ENCODE measurements at regions not wholly inside any gene's neighbourhood (a gene's known extent, or its start where the extent isn't known, plus 50 kb on each side); places are given as distances from the start of the nearest gene placed in this dataset.

DNA sequence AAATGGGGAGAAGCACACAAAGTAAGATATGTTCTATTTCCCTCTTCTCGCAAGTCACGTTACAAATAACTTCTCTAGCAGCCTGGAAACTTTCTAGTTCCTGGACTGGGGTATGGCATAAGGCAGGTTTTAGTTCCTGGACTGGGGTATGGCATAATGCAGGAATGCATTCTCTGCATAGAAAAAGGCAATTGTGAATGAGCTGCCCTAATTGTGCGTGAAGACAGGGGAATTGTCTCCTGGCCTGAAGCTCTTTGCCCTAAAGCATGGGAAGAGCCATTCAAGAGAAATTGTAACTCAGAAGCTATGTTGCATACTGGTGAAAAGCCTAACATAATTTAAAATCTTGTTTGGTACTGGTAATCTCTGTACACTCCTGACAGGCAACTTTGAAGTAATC lies 54.3 kb upstream of the CBLB start:
- no peak for DNase-seq

DNA sequence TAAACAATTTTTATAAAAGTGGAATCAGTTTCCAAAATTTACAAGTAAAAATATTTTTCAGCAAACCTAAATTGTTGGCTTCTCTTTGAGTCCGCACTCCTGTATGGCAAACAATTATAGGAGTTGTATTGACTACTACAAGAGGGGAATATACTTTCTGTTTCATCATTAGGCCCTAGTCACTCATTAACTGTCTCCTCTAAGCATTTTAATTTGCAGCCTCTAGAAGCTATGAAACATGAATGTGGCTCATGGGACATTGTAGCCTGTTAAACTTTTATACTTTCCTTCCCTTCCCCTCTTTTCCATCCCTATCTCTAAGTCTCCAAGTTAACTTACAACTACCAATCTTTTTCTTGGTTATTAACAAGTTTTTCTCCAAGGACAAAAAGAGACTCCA lies 58.9 kb upstream of the CBLB start:
- no peak for DNase-seq

DNA sequence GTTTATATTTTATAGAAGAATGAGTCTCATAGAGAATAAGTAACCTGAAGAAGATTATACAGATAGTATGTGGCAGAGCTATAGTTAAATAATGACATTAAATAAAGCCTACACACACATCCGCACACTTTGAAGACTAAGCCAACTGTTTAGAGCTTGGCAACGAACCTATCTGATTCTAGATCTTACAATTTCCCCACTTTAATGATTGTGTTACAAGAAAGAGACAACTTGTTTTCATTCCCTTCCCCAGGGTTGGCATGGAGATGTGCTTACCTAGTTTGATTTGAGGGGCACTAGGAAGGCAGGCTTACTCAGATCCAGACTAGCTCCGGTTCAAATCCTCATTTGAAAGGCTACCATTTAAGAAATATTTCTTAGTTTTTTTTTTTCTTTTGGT lies 61.9 kb upstream of the CBLB start:
- no peak for DNase-seq

DNA sequence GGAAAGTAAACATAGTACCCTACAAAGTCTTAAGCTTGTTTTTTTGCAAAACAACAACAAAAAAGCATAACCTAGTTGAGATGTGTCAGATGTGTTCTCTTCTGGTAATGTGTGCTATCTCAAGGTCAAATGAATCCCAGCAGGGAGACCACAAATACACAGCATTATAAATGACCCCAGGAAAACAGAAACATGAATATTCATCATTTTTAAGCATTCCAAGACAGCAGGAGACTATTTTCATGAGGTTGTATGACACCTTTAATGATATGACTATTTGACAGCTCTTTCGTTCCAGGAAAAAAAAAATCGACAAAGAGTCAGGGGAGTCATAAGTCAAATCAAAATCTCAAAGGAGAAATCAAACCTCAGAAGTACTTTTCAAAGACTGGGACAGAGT lies 62.7 kb upstream of the CBLB start:
- DNase-seq: no peak

DNA sequence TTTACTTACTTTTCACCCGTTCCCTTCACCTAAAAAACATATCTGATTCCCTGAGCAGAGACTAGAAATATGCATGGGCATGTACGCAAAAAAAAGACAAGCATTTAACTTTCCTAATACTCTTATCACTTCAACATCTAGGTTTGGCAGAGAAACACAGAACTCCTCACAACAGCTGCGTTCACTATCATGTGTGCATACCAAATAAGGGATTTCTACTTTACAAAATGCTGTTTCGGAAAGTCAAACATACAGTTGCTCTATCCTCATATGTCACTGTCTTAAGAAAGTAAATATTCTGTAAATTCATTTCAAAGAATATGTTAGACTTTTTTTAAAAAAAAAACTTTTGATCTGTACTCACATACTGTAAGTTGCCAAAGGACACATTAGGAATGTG lies 65.1 kb upstream of the CBLB start:
- no peak for DNase-seq

DNA sequence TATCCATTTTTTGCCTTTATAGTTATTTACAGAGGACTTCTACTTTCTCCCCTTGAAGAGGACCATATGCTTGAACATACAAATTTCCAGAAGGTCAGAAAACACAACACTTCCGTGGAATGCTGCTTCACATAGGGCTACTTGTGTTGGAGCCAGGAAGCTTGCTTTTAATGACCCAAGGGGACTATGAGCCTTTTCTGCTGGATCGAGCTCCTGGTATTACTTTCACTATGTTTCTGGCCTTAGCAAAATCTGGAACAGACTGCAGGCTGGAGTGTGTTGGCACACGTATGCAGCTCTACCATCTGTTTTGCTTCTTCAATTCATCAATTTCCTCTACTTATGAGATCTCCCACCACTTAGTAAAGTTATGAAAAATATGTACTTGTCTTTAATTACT lies 69.3 kb upstream of the CBLB start:
- DNase-seq: no peak

DNA sequence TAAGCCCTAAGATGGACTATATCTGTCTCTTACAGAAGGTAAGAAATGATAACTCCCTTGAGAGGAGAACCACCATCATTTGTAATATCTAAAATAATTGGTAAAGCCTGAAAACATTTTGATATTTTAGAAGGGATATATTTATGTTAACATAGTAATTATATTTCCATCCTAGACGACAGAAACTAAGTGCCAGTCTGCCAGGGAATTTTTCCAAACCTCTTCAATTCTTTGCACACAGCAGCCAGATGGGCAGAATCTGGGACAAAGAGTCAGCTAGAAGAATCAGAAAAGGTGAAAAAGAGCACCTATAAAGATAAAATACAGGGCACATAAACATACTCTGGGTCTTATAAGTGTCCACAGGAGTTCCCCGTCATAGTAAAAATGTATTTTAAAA lies 70.0 kb upstream of the CBLB start:
- DNase-seq: no peak

DNA sequence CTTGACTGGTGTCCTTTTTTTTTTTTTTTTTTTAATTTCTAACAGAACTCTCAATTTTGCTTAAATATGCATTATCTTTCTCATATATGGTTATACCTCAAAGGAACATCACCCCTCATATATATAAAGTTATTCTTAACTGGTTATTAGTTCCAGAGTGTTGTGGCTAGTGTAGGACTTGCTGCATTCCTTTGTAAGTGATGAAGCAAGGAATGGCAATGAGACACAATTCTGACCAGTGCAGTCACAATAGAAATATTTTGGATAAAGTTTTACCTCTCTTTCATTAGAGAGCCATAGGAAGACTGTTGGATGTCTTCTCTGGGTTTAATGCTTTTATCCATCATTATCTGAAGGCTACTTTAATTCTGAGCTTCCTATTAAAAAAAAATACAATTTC lies 75.5 kb upstream of the CBLB start:
- DNase-seq: no peak

DNA sequence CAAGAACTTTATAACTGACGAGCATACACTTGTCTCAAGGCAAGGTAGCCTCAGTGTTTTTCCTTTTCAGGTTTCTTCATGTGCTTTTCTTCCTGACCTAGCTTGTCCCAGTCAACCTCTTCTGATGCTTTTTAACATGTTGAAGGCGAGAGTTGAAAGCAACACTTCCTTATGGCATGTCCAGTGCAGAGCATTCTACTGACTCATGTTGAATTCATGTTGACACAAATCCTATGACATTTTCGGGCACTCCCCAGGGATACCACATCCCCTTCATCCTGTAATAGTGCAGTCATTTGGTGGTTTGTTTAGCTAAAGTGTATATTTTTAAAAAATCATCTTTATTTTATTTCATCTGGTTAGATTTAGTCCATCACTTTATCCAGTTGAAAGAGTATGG lies 75.9 kb upstream of the CBLB start:
- no peak for DNase-seq

DNA sequence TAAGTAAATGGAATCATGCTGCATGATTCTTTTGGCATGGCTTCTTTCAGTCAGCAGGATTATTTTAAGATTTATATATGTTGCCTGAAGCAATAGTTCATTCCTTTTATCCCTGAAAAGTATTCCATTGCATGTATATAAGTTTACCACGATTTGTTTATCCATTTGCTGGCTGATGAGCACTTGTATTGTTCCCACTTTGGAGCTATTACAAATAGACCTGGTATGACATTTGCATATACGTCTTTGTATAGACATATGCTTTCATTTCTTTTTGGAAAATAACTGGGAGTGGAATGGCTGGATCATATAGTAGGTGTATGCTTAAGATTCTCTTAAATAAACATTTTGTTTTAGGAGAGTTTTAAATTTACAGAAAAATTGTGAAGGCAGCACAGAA lies 79.3 kb upstream of the CBLB start:
- DNase-seq: no peak

DNA sequence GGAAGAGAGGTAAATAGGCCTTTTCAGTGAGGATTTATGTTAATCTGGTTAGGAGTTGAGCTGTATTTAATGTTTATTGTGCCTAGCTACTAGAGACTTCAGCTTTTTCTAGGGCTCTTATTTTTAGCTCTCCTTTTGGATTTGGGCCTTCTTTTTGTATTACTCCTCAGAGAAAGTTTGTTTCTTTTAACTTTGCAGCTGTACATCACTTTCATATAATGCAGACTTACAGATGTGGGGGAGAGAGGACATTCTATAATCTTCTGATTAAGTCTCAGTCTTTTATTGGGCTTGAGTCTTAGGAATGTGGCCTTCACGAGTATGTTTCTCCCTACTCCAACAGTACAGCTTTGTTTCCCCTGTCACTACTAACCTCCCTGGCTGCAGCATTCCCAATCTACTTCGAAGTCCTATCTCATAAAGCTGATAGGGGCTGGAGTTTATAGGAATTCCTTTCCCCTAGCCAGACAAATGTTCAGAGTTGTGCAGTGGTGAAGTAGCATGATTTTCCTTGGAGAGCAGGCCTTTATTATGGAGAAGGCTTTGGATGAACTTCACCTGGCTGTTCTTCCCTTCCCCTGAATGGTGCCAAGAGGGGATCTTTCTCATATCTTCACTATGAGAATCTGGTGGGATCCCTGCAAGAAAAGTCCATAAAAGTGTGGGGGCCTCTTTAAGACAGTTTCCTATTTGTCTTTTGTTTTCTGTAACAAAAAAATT lies 82.2 kb upstream of the CBLB start:
- no peak for DNase-seq

DNA sequence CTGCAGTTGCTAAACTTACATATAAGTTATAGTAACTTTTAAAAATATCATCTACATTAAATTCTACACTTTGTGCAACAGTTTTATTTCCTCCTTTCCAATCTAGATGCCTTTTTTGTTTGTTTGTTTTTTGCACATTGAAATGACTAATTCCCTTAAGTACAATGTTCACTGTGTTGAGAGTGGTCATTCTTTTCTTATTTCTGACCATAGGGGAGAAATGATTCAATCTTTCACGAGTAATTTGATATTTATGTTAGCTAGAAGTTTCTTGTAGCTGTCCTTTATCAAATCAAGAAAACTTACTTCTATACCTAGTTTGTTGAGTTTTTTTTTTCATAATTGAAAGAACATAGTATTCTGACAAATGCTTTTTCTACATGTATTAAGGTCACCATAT lies 85.0 kb upstream of the CBLB start:
- DNase-seq: no peak

DNA sequence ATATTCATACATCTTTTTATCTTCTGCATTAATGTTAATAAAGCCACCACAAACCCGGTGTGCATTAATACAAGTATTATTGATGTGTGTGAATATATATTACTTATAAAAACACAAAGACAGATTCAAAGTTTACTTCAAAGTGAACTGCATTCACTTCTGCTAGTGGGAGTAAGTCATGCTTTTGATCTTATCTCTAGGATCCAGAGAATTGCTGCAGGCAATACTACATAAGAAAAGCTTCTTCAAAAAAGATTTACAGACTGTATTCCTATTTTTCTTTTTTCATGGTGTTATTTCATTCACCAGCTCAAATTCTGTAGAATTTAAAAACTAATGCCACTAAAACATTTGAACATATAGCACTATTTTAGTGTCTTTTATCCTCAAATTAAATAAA lies 87.5 kb upstream of the CBLB start:
- DNase-seq: no peak

DNA sequence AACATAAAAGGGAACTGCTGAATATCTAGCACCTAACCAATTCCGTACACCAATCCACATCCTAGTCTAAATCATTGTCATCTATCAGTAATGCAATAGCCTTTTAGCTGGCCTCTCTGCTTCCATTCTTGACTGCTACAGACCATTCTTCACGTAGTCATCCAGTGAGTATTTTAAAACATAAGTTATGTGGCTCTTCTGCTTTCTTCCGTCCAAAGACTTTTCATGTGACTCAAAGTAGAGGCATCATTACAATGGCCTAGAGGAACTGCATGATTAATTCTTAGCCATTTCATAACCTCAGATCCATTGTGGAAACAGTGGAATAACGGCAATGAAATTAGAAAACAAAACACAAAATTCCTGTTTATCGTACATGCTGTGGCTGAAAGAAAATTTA lies 88.9 kb upstream of the CBLB start:
- no peak for DNase-seq

DNA sequence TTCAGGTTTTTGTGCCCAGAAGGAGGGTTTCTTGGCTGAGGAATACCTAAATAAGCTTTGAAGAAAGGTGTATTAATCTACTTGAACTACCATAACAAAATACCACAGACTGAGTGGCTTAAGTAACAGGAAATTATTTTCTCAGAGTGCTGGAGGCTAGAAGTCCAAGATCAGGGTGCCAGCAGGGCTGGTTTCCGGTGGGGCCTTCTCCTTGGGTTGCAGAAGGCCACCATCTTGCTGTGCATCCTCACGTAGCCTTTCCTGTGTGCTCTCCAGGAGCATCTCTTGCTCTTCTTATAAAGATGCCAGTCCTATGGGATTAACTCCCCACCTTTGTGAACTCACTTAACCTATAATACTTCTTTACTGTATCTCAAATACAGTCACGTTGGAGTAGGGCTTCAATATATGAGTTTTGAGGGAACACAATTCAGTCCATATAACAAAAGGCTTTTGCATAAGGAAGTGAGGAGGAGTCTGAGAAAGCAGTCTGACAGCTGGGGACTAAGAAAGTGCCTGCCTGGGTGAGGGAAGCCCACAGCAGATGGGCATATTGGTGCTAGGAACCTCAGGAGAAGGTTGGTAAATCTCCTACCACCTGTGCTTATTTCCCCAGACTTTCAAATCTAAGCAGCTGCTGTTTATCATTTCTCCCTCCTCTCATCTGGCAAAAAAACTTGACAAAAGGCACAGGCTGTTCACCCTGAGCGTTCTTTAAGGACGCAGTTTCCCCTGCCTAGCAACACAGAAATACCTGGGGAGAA lies 89.6 kb upstream of the CBLB start:
- DNase-seq: no peak

DNA sequence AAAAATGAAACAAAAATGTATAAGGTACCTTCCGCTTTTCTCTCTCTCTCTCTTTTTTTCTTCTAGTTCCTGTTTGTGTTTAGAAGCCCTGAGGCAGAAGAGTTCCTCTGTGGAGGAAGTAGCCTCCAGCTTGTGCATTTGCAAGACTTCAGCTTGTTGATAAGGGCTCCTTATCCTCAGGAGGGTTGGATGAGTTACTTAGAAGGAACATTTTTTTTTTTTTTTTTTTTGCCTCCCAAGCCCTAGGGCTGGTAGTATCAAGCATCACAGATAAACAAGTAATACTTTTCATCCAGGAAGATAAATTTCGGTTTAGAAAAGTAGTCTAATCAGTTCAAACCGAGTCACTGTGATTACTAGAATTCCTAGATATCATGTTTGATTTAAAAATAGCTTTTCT lies 91.0 kb upstream of the CBLB start:
- no peak for DNase-seq

DNA sequence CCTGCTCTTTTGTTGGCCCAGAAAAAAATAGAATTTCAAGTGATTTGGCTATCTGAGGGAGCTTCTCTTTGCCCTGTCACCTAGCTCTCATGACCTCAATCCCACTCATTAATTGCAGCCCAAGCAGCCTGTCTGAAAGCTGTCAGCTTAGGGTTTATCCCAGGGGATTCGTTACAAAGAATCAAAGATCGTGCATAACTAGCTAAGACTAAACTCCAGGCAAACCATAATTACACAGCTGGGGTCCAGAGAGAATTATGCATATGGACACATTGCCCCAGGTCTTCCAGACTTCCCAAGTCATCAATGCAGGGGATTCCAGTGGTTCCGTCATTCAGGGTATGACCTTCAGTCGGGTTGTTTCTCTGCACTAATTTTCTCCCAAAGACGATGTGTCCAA lies 91.6 kb upstream of the CBLB start:
- DNase-seq: no peak

DNA sequence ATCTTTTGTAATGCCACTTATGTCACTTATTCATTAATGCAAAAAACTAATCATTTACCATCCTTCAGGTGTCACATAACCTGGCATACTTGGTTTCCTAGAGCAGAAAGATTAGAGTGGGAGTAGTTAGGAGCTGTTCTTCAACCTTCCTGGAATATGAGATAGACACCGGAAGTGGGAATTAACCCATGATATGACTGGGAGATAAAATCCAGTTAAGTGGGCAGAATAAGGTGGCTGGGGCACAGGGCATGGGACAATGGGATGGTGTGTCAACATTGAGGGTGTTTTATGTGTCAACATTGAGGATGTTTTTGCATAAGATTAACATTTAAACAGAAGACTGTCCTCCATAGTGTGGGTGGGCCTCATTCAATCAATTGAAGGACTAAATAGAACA lies 94.3 kb upstream of the CBLB start:
- DNase-seq: no peak

DNA sequence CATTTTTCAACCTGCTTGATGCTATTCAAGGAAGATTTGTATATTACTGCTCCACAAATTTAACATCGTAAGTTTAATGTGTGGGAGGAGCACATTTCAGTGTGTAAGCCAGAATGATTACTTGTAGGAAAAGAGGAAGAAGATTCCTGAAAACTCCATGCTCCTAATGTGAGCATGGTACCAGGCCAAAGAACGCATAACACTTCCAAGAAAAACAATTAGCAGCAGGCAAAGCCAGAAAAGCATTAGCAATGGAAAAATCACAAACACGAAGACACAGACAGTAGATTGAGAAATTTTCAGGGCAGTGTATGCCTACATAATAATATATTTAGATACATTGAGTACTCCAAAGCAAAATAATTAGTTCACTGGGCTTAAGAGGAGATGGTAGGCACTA lies 96.6 kb upstream of the CBLB start:
- DNase-seq: no peak

DNA sequence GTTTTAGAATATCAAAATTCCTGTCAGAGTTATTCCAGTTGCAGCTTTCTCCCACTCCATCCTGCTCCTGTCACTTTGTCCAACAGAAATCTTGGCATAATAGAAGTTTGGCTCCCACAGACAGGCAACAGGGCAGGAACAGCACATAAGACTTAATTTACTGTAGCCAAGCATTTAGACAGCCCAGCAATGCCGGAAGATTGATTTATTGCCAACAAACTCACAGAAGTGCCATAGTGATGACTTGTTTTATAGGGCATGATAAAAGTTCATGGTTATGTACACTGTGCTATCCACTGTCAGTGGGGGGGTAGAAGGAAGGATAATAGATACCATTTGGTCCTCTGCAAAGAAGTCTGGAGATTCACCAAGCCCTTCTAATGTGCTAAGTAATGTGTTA lies 98.3 kb upstream of the CBLB start:
- DNase-seq: no peak

DNA sequence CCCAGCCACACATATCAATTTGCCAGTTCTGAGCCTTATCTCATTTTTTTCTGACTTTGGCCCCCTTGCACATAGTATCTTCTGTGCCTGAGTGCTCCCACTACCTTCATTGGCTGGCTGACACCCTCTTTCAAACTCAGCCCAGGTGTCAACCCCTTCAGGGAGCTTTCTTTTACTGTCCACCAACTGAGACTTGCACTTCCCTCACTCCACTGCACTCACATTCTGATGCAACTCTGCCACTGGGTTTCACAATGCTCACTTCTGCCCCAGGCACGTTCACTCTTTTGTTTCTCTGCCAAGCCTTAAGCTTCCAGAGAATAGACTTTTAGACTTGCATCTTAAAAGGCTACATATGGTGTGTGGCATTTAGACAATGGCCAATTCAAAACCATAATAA lies 101.5 kb upstream of the CBLB start:
- DNase-seq: no peak

DNA sequence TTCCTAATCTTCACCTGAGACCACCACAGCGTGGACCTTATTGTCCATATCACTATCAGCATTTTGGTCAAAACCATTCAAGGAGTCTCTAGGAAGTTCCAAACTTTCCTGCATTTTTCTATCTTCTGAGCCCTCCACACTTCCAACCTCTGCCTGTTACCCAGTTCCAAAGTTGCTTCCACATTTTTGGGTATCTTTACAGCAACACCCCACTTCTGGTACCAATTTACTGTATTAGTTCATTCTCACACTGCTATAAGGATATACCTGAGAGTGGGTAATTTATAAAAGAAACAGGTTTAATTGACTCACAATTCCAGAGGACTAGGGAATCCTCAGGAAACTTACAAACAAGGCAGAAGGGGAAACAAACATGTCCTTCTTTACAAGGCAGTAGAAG lies 103.3 kb upstream of the CBLB start:
- DNase-seq: no peak

DNA sequence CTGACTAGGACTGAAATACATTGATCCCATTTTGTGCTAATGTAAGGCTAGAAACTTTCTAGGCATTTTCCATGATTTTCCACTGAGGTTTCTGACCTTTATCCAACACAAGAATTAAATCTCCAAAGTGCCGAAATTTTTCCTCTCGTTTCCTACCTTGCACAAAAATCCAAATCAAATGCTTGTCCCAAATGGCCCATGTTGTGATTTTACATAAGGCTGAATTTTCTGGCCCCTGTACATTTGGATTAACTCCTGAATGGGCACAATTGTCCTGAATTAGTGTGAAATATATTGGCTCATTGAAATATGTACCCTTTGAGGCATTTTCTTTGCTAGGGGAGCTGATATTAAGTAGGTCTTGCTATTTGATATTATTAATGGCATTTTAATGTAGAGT lies 105.6 kb upstream of the CBLB start:
- DNase-seq: no peak

DNA sequence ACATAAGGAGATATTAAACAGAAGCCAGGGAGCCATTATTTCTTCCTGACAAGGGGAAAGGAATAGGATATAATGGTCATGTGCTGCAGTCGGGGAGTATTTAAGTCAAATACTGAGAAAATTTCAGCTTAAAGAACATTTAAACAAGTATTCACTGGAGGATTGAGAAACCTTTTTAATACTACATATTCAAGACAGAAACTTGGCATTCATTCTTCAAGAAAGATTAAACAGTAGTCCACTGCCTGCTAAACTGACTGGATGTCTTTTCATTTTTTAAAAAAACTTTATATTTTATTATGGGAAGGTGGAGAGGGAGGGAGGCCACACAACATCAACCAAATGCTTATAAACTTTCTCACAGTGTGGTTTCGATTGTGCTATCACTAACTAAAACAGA lies 107.4 kb upstream of the CBLB start:
- DNase-seq: no peak

DNA sequence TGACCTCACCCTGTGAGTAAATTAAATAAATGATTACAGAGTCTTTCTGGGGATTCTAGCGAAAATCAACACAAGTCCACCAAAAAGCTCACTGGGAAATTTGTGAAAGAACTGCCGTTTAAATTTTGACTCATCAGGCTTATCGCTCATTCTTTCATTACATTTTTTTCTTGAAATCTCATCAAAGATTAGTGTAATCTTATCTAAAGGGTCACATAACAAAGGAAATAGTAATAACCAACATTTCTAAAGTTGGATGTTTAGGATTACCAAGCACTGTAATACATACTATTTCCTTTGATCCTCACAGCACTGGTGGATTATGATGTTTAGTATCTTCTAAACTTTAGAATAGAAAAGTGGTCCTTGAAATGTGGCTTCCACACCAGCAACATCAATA lies 111.1 kb upstream of the CBLB start:
- no peak for DNase-seq
